ENCODE measurements at regions not wholly inside any gene's neighbourhood (a gene's known extent, or its start where the extent isn't known, plus 50 kb on each side); places are given as distances from the start of the nearest gene placed in this dataset.

DNA sequence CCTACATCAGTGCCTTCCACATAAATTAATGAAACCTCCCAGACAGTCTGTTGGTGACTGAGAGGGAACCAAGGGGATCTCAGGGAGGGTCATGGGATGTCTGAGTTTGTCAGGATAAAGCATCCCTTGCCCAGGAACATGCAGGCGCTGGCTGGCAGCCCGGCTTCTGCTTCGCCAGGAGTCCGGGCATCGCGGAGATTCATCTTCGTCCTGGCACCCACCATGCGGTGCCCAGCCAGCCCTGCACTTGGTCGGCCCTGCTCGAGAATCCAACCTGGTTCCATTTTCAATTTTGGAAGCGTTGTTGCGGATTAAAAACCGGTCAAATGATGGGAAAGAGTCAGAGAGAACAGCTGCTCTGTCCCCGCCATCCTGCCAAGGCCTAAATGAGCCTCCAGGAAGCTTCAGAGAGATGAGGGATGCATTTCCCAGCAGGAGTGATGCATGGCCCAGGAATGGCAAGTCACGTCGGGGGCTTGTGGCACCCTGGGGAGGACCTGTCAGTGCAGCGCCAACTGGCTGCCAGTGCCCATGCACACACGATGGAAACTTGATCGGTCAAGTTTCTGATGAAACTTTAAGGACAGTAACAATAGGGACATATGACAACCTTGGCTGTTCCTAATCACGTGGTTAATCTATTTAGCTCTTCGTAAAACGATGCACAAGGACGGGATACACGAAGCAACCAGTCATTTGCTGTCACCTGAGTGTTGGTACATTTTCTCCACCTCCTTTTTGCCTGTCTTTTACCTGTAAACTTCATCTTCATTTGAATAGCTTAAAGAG lies 260.8 kb upstream of the MKI67 start:
- TF ChIP-seq, protein P1, sequence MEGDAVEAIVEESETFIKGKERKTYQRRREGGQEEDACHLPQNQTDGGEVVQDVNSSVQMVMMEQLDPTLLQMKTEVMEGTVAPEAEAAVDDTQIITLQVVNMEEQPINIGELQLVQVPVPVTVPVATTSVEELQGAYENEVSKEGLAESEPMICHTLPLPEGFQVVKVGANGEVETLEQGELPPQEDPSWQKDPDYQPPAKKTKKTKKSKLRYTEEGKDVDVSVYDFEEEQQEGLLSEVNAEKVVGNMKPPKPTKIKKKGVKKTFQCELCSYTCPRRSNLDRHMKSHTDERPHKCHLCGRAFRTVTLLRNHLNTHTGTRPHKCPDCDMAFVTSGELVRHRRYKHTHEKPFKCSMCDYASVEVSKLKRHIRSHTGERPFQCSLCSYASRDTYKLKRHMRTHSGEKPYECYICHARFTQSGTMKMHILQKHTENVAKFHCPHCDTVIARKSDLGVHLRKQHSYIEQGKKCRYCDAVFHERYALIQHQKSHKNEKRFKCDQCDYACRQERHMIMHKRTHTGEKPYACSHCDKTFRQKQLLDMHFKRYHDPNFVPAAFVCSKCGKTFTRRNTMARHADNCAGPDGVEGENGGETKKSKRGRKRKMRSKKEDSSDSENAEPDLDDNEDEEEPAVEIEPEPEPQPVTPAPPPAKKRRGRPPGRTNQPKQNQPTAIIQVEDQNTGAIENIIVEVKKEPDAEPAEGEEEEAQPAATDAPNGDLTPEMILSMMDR (conservative IDR thresholded peaks at IDR 0.05 in 1 of 2, IDR thresholded peaks at IDR 0.05 in 1 of 2; ENCODE audit: extremely low read depth in 1 of 2, insufficient read depth in 1 of 2, low read depth in 1 of 2, low read length in 2 of 2) = no peak
- TF ChIP-seq EZH2 (IDR thresholded peaks at IDR 0.05; ENCODE audit: borderline replicate concordance, low read length) = no peak

Measured in mammary epithelial cell (primary cell).